ENCODE measurements at regions not wholly inside any gene's neighbourhood (a gene's known extent, or its start where the extent isn't known, plus 50 kb on each side); places are given as distances from the start of the nearest gene placed in this dataset.
"Not testable (repeated sequence)": the region's sequence is repeated elsewhere in the genome, so short reads cannot be mapped to it uniquely, and the experiment has no call there.

DNA sequence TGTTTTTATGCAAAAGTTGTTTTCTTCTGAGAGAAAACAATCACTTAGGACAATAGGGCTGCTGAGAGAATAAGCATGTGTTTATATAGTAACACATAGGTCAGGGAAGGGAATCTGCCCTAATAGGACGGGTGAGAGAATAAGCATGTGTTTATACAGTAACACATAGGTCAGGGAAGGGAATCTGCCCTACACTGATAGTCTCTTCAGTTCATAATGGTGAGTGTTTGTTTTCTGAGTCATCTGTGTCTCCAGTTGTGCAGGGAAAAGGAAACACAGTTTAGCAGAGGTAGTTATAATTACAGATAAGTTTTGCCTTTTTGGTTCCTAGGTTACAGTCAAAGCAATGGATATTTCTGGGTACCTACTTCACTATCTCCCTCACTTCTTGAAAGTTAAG lies 252.3 kb upstream of the CA10 start:
- DNase-seq (no peak), FAIRE-seq (no peak)
- Histone ChIP-seq H3K36me3 (ENCODE audit: control insufficient read depth in 3 of 3, insufficient read depth in 2 of 3, low read depth in 1 of 3, low read length in 3 of 3) (no peaks in the 10 kb centered on the region), H3K4me3 (ENCODE audit: low read depth in 1 of 3, low read length in 3 of 3) (no peak overlapping the region), H3K27ac (ENCODE audit: low read depth in 1 of 3, low read length in 2 of 3) (no peak overlapping the region), H3K4me1 (ENCODE audit: control insufficient read depth in 3 of 3, insufficient read depth in 2 of 3, low read depth in 1 of 3, low read length in 2 of 3) (no peaks in the 10 kb centered on the region), H3K9me3 (ENCODE audit: control insufficient read depth in 2 of 2, insufficient read depth in 1 of 2, low read depth in 1 of 2, low read length in 1 of 2) (no peaks in the 10 kb centered on the region), H3K27me3 (ENCODE audit: control insufficient read depth in 3 of 3, insufficient read depth in 3 of 3, low read length in 3 of 3) (no peaks in the 10 kb centered on the region)
- 25 to 37% (median 36%) methylated on average over 1 of the region's 1 CpG for WGBS, 3 donors

- H3K27me3 ChIP-seq (ENCODE audit: control insufficient read depth in 3 of 3, insufficient read depth in 3 of 3, low read length in 3 of 3); H3K36me3 ChIP-seq (ENCODE audit: control insufficient read depth in 3 of 3, insufficient read depth in 2 of 3, low read depth in 1 of 3, low read length in 3 of 3); H3K4me1 ChIP-seq (ENCODE audit: control insufficient read depth in 3 of 3, insufficient read depth in 2 of 3, low read depth in 1 of 3, low read length in 2 of 3); H3K4me3 ChIP-seq (ENCODE audit: low read depth in 1 of 3, low read length in 3 of 3); FAIRE-seq; H3K27ac ChIP-seq (ENCODE audit: low read depth in 1 of 3, low read length in 2 of 3); H3K9me3 ChIP-seq (ENCODE audit: control insufficient read depth in 2 of 2, insufficient read depth in 1 of 2, low read depth in 1 of 2, low read length in 1 of 2); DNase-seq: not testable (repeated sequence)
- WGBS, 3 donors, result 67 to 78% (median 72%) methylated on average over 15 of the region's 15 CpGs
These were observed 250.7 kb upstream of the CA10 start for GRCh38 chr17:52409222-52409621.

GRCh38 chr17:52395308-52395707 lies 236.8 kb upstream of the CA10 start:
- Histone ChIP-seq H3K27me3 (ENCODE audit: control insufficient read depth in 3 of 3, insufficient read depth in 3 of 3, low read length in 3 of 3) (no peaks in the 10 kb centered on the region), H3K9me3 (ENCODE audit: control insufficient read depth in 2 of 2, insufficient read depth in 1 of 2, low read depth in 1 of 2, low read length in 1 of 2) (no peaks in the 10 kb centered on the region), H3K27ac (ENCODE audit: low read depth in 1 of 3, low read length in 2 of 3) (no peak overlapping the region), H3K4me1 (ENCODE audit: control insufficient read depth in 3 of 3, insufficient read depth in 2 of 3, low read depth in 1 of 3, low read length in 2 of 3) (no peaks in the 10 kb centered on the region), H3K4me3 (ENCODE audit: low read depth in 1 of 3, low read length in 3 of 3) (no peak overlapping the region), H3K36me3 (ENCODE audit: control insufficient read depth in 3 of 3, insufficient read depth in 2 of 3, low read depth in 1 of 3, low read length in 3 of 3) (no peaks in the 10 kb centered on the region)
- FAIRE-seq (no peak), DNase-seq (no peak)
- 71 to 80% (median 76%) methylated on average over 3 of the region's 3 CpGs for WGBS, 3 donors

- H3K4me1 ChIP-seq (ENCODE audit: control insufficient read depth in 3 of 3, insufficient read depth in 2 of 3, low read depth in 1 of 3, low read length in 2 of 3), result no peaks in the 10 kb centered on the region
- no peak for FAIRE-seq
- H3K4me3 ChIP-seq (ENCODE audit: low read depth in 1 of 3, low read length in 3 of 3), result no peak overlapping the region
- no peaks in the 10 kb centered on the region for H3K27me3 ChIP-seq (ENCODE audit: control insufficient read depth in 3 of 3, insufficient read depth in 3 of 3, low read length in 3 of 3)
- 55 to 83% (median 81%) methylated on average over 1 of the region's 1 CpG for WGBS, 3 donors
- peak in 1 of 2 donors; percentile 9 for DNase-seq
- H3K9me3 ChIP-seq (ENCODE audit: control insufficient read depth in 2 of 2, insufficient read depth in 1 of 2, low read depth in 1 of 2, low read length in 1 of 2), result no peaks in the 10 kb centered on the region
- H3K27ac ChIP-seq (ENCODE audit: low read depth in 1 of 3, low read length in 2 of 3), result no peak overlapping the region
- no peaks in the 10 kb centered on the region for H3K36me3 ChIP-seq (ENCODE audit: control insufficient read depth in 3 of 3, insufficient read depth in 2 of 3, low read depth in 1 of 3, low read length in 3 of 3)
These were observed 231.9 kb upstream of the CA10 start for GRCh38 chr17:52390422-52390821.

- H3K27me3 ChIP-seq (ENCODE audit: control insufficient read depth in 3 of 3, insufficient read depth in 3 of 3, low read length in 3 of 3), result no peaks in the 10 kb centered on the region
- DNase-seq (peak in 1 of 2 donors; percentile 63), FAIRE-seq (no peak)
- peak overlapping the region in 2 of 3 donors; percentile 48 to 49 for H3K27ac ChIP-seq (ENCODE audit: low read depth in 1 of 3, low read length in 2 of 3)
- WGBS, 3 donors, result 6 to 32% (median 22%) methylated on average over 4 of the region's 4 CpGs
- peak overlapping the region in 1 of 3 donors; percentile 50 for H3K4me3 ChIP-seq (ENCODE audit: low read depth in 1 of 3, low read length in 3 of 3)
- no peaks in the 10 kb centered on the region for H3K9me3 ChIP-seq (ENCODE audit: control insufficient read depth in 2 of 2, insufficient read depth in 1 of 2, low read depth in 1 of 2, low read length in 1 of 2)
- no peaks in the 10 kb centered on the region for H3K4me1 ChIP-seq (ENCODE audit: control insufficient read depth in 3 of 3, insufficient read depth in 2 of 3, low read depth in 1 of 3, low read length in 2 of 3)
- no peaks in the 10 kb centered on the region for H3K36me3 ChIP-seq (ENCODE audit: control insufficient read depth in 3 of 3, insufficient read depth in 2 of 3, low read depth in 1 of 3, low read length in 3 of 3)
These were observed 231.1 kb upstream of the CA10 start for GRCh38 chr17:52389632-52390031.

DNA sequence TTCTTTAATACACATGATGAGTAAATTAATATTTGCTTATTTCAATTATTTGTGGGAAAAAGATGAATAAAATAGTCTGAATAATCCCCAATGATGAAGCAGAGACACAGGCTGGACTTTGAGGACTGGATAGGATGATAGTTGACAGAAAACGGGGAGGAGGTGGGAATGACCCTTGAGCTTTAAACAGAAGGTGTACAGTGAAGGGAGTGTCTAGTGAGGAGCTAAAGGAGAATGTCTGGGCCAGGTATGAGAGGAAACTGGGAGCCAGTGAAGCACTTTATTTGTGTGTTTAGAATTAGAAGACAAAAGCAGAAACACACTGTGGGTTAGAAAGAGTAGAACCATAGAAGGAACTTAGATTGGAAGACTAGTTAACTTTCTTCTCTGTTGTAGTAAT lies 230.4 kb upstream of the CA10 start:
- no peaks in the 10 kb centered on the region for H3K27me3 ChIP-seq (ENCODE audit: control insufficient read depth in 3 of 3, insufficient read depth in 3 of 3, low read length in 3 of 3)
- DNase-seq (peak in 1 of 2 donors; percentile 73), FAIRE-seq (no peak)
- WGBS, 3 donors, result 22 to 62% (median 28%) methylated on average over 1 of the region's 1 CpG
- H3K4me3 ChIP-seq (ENCODE audit: low read depth in 1 of 3, low read length in 3 of 3), result no peak overlapping the region
- H3K27ac ChIP-seq (ENCODE audit: low read depth in 1 of 3, low read length in 2 of 3), result no peak overlapping the region
- no peaks in the 10 kb centered on the region for H3K9me3 ChIP-seq (ENCODE audit: control insufficient read depth in 2 of 2, insufficient read depth in 1 of 2, low read depth in 1 of 2, low read length in 1 of 2)
- H3K4me1 ChIP-seq (ENCODE audit: control insufficient read depth in 3 of 3, insufficient read depth in 2 of 3, low read depth in 1 of 3, low read length in 2 of 3), result no peaks in the 10 kb centered on the region
- no peaks in the 10 kb centered on the region for H3K36me3 ChIP-seq (ENCODE audit: control insufficient read depth in 3 of 3, insufficient read depth in 2 of 3, low read depth in 1 of 3, low read length in 3 of 3)

- 71 to 82% (median 81%) methylated on average over 5 of the region's 5 CpGs for WGBS, 3 donors
- DNase-seq (no peak), FAIRE-seq (no peak)
- H3K36me3 ChIP-seq (ENCODE audit: control insufficient read depth in 3 of 3, insufficient read depth in 2 of 3, low read depth in 1 of 3, low read length in 3 of 3), result no peaks in the 10 kb centered on the region
- H3K4me3 ChIP-seq (ENCODE audit: low read depth in 1 of 3, low read length in 3 of 3), result no peak overlapping the region
- no peaks in the 10 kb centered on the region for H3K4me1 ChIP-seq (ENCODE audit: control insufficient read depth in 3 of 3, insufficient read depth in 2 of 3, low read depth in 1 of 3, low read length in 2 of 3)
- no peak overlapping the region for H3K27ac ChIP-seq (ENCODE audit: low read depth in 1 of 3, low read length in 2 of 3)
- no peaks in the 10 kb centered on the region for H3K9me3 ChIP-seq (ENCODE audit: control insufficient read depth in 2 of 2, insufficient read depth in 1 of 2, low read depth in 1 of 2, low read length in 1 of 2)
- H3K27me3 ChIP-seq (ENCODE audit: control insufficient read depth in 3 of 3, insufficient read depth in 3 of 3, low read length in 3 of 3), result no peaks in the 10 kb centered on the region
These were observed 226.2 kb upstream of the CA10 start for GRCh38 chr17:52384695-52385094.

DNA sequence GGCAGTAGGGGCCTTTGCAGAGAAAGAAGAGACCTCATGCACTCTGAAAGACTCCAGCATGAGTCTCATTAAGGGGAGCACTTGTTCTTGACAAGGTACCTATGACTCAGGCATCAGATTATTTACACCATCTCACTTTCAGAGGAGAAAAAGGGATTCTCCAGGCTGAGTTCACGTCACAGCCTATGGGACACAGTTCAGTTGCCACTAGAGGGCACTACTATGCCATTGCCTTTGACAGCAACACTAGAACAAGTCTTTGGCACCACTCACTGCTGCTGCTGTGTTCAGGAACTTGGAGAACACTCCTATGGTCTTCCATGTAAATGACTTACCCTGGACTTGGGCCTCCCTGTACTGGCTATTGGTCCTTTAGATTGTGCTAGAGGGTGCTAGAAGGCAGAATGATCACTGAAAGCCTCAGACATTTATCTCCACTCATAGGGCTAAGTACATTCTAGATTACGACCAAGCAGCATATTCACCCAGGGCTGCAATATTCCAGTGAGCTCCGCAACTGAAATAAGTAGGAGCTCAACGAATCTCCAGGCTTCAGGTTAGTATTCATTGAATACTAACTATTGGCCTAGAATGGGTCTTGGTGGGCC lies 225.1 kb upstream of the CA10 start:
- FAIRE-seq, result no peak

GRCh38 chr17:52378860-52379259 lies 220.3 kb upstream of the CA10 start:
- Histone ChIP-seq H3K9me3 (ENCODE audit: control insufficient read depth in 2 of 2, insufficient read depth in 1 of 2, low read depth in 1 of 2, low read length in 1 of 2) (no peaks in the 10 kb centered on the region), H3K27me3 (ENCODE audit: control insufficient read depth in 3 of 3, insufficient read depth in 3 of 3, low read length in 3 of 3) (no peaks in the 10 kb centered on the region), H3K4me1 (ENCODE audit: control insufficient read depth in 3 of 3, insufficient read depth in 2 of 3, low read depth in 1 of 3, low read length in 2 of 3) (no peaks in the 10 kb centered on the region), H3K4me3 (ENCODE audit: low read depth in 1 of 3, low read length in 3 of 3) (no peak overlapping the region), H3K27ac (ENCODE audit: low read depth in 1 of 3, low read length in 2 of 3) (no peak overlapping the region), H3K36me3 (ENCODE audit: control insufficient read depth in 3 of 3, insufficient read depth in 2 of 3, low read depth in 1 of 3, low read length in 3 of 3) (no peaks in the 10 kb centered on the region)
- WGBS, 3 donors, result 44 to 65% (median 57%) methylated on average over 3 of the region's 3 CpGs
- DNase-seq (no peak), FAIRE-seq (no peak)

More for the DNA sequence above, 225.1 kb upstream of the CA10 start:
- Histone ChIP-seq H3K27me3 (ENCODE audit: control insufficient read depth in 3 of 3, insufficient read depth in 3 of 3, low read length in 3 of 3) (no peaks in the 10 kb centered on the region), H3K36me3 (ENCODE audit: control insufficient read depth in 3 of 3, insufficient read depth in 2 of 3, low read depth in 1 of 3, low read length in 3 of 3) (no peaks in the 10 kb centered on the region), H3K4me1 (ENCODE audit: control insufficient read depth in 3 of 3, insufficient read depth in 2 of 3, low read depth in 1 of 3, low read length in 2 of 3) (no peaks in the 10 kb centered on the region), H3K4me3 (ENCODE audit: low read depth in 1 of 3, low read length in 3 of 3) (no peak overlapping the region), H3K9me3 (ENCODE audit: control insufficient read depth in 2 of 2, insufficient read depth in 1 of 2, low read depth in 1 of 2, low read length in 1 of 2) (no peaks in the 10 kb centered on the region), H3K27ac (ENCODE audit: low read depth in 1 of 3, low read length in 2 of 3) (no peak overlapping the region)
- DNase-seq, result peak; percentile 61 to 83
- 45 to 53% (median 49%) methylated on average over 4 of the region's 4 CpGs for WGBS, 3 donors

All from small intestine (tissue), 7 donors.